Trophoblast cell (in vitro differentiated cells and primary cell): ENCODE measurements at regions not wholly inside any gene's neighbourhood (a gene's known extent, or its start where the extent isn't known, plus 50 kb on each side); places are given as distances from the start of the nearest gene placed in this dataset.

Experiments used
- DNase-seq, 2 donors: peaks; one replicate each; pipeline ENCODE4 v3.0.0-alpha.2; 2016
- H2AFZ ChIP-seq: 2 replicates; pipeline ENCODE4 v1.6.1; 2013; ENCODE audit warnings: low read length, moderate library complexity, mild to moderate bottlenecking; ENCODE audit not compliant: insufficient read depth, poor library complexity
- H2AK5ac ChIP-seq: 2 replicates; pipeline ENCODE4 v1.6.1; 2013; ENCODE audit warnings: mild to moderate bottlenecking, low read length
- H2BK120ac ChIP-seq: 2 replicates; pipeline ENCODE4 v1.6.1; 2013; ENCODE audit warnings: low read length, mild to moderate bottlenecking, moderate library complexity; ENCODE audit not compliant: insufficient read depth, poor library complexity
- H2BK12ac ChIP-seq: 2 replicates; pipeline ENCODE4 v1.6.1; 2013; ENCODE audit warnings: mild to moderate bottlenecking, low read length, moderate library complexity
- H2BK5ac ChIP-seq: 2 replicates; pipeline ENCODE4 v1.6.1; 2013; ENCODE audit warnings: low read length, low read depth, moderate library complexity, mild to moderate bottlenecking; ENCODE audit not compliant: poor library complexity
- H3K14ac ChIP-seq: 2 replicates; pipeline ENCODE4 v1.6.1; 2013; ENCODE audit warnings: mild to moderate bottlenecking, low read length
- H3K18ac ChIP-seq: 2 replicates; pipeline ENCODE4 v1.6.1; 2013; ENCODE audit warnings: mild to moderate bottlenecking, low read length
- H3K23ac ChIP-seq: 2 replicates; pipeline ENCODE4 v1.6.1; 2013; ENCODE audit warnings: low read length
- H3K27ac ChIP-seq: 2 replicates; pipeline ENCODE4 v1.5.1; 2013; ENCODE audit warnings: low read depth, mild to moderate bottlenecking, inconsistent platforms, low read length, moderate library complexity
- H3K27me3 ChIP-seq: 2 replicates; pipeline ENCODE4 v1.6.1; 2013; ENCODE audit warnings: inconsistent platforms, mild to moderate bottlenecking, low read length, moderate library complexity; ENCODE audit not compliant: insufficient read depth
- H3K36me3 ChIP-seq, 2 experiments: 1 replicate in 1 of 2; 2 replicates in 1 of 2; pipeline ENCODE4 v1.6.1; 2013; ENCODE audit warnings: low read length in 2 of 2, mild to moderate bottlenecking in 2 of 2, moderate library complexity in 1 of 2; ENCODE audit not compliant: insufficient read depth in 2 of 2, control insufficient read depth in 1 of 2
- H3K4ac ChIP-seq: 2 replicates; pipeline ENCODE4 v1.6.1; 2013; ENCODE audit warnings: low read depth, mild to moderate bottlenecking, low read length, moderate library complexity
- H3K4me1 ChIP-seq, 2 experiments: 1 replicate in 1 of 2; 2 replicates in 1 of 2; pipeline ENCODE4 v1.6.1; 2013; ENCODE audit warnings: low read length in 2 of 2, mild to moderate bottlenecking in 2 of 2, moderate library complexity in 1 of 2; ENCODE audit not compliant: insufficient read depth in 2 of 2, control insufficient read depth in 1 of 2
- H3K4me2 ChIP-seq: 2 replicates; pipeline ENCODE4 v1.6.1; 2013; ENCODE audit warnings: inconsistent platforms, mild to moderate bottlenecking, low read length, moderate library complexity
- H3K4me3 ChIP-seq: 2 replicates; pipeline ENCODE4 v1.5.1; 2013; ENCODE audit warnings: mild to moderate bottlenecking, low read depth, low read length, inconsistent platforms
- H3K79me1 ChIP-seq: one replicate; pipeline ENCODE4 v1.6.1; 2013; ENCODE audit warnings: low read length
- H3K79me2 ChIP-seq: 2 replicates; pipeline ENCODE4 v1.6.1; 2013; ENCODE audit warnings: low read length, mild to moderate bottlenecking; ENCODE audit not compliant: control insufficient read depth, insufficient read depth, poor library complexity
- H3K9ac ChIP-seq: 2 replicates; pipeline ENCODE4 v1.6.1; 2013; ENCODE audit warnings: mild to moderate bottlenecking, low read length
- H3K9me3 ChIP-seq: 2 replicates; pipeline ENCODE4 v1.6.1; 2013; ENCODE audit warnings: low read depth, mild to moderate bottlenecking, control low read depth, inconsistent platforms, low read length; ENCODE audit not compliant: insufficient read depth
- H4K12ac ChIP-seq: 2 replicates; pipeline ENCODE4 v1.6.1; 2013; ENCODE audit warnings: low read depth, mild to moderate bottlenecking, low read length, moderate library complexity
- H4K8ac ChIP-seq: 2 replicates; pipeline ENCODE4 v1.6.1; 2013; ENCODE audit warnings: low read depth, mild to moderate bottlenecking, low read length, moderate library complexity
- H4K91ac ChIP-seq: one replicate; pipeline ENCODE4 v1.6.1; 2013; ENCODE audit warnings: low read depth, mild to moderate bottlenecking, low read length, moderate library complexity
- WGBS: extraction: QIAGEN DNeasy Blood & Tissue Kit; methylation state at CpG from one replicate; pipeline ENCODE4 v1.1.7; 2013; ENCODE audit warnings: missing lambda C conversion rate; ENCODE audit not compliant: insufficient read length, insufficient coverage; ENCODE audit errors: extremely low coverage; 5-methylcytosine and 5-hydroxymethylcytosine counted together

GRCh38 chr1:50264590-50264989 is 155.9 kb downstream of the ELAVL4 start:
- Histone ChIP-seq H3K27me3 (no peaks in the 10 kb centered on the region), H4K91ac (no peak overlapping the region), H2AFZ (no peak overlapping the region), H2AK5ac (no peak overlapping the region), H3K36me3 (no peaks in the 10 kb centered on the region), H3K9me3 (peaks cover 1% of the 10 kb centered on the region), H3K4me3 (no peak overlapping the region), H4K12ac (no peak overlapping the region), H2BK5ac (no peak overlapping the region), H3K79me1 (no peaks in the 10 kb centered on the region), H3K27ac (no peak overlapping the region), H3K79me2 (no peaks in the 10 kb centered on the region), H2BK12ac (no peak overlapping the region), H3K14ac (no peak overlapping the region), H3K4me1 (no peaks in the 10 kb centered on the region), H3K4me2 (no peak overlapping the region), H3K23ac (no peak overlapping the region), H3K18ac (no peak overlapping the region), H4K8ac (no peak overlapping the region), H3K4ac (no peak overlapping the region), H2BK120ac (no peak overlapping the region), H3K9ac (no peak overlapping the region)
- no peak for DNase-seq
- no CpG with 5 or more reads among the region's 1 CpG for WGBS

GRCh38 chr1:50262436-50262835 is 153.7 kb downstream of the ELAVL4 start:
- no peaks in the 10 kb centered on the region for H3K79me1 ChIP-seq
- no peaks in the 10 kb centered on the region for H3K36me3 ChIP-seq
- H3K9me3 ChIP-seq = peaks cover 1% of the 10 kb centered on the region
- no peaks in the 10 kb centered on the region for H3K4me1 ChIP-seq
- H2BK5ac ChIP-seq = no peak overlapping the region
- no peak overlapping the region for H4K8ac ChIP-seq
- H3K79me2 ChIP-seq = no peaks in the 10 kb centered on the region
- no peak overlapping the region for H3K18ac ChIP-seq
- no peak overlapping the region for H2AFZ ChIP-seq
- no peak overlapping the region for H3K14ac ChIP-seq
- no peak overlapping the region for H3K9ac ChIP-seq
- no peak for DNase-seq
- no peaks in the 10 kb centered on the region for H3K27me3 ChIP-seq
- H2BK120ac ChIP-seq = no peak overlapping the region
- H2BK12ac ChIP-seq = no peak overlapping the region
- no peak overlapping the region for H4K91ac ChIP-seq
- H4K12ac ChIP-seq = no peak overlapping the region
- WGBS = no CpG with 5 or more reads among the region's 1 CpG
- no peak overlapping the region for H3K4me3 ChIP-seq
- no peak overlapping the region for H3K27ac ChIP-seq
- no peak overlapping the region for H3K4ac ChIP-seq
- H3K4me2 ChIP-seq = no peak overlapping the region
- no peak overlapping the region for H3K23ac ChIP-seq
- H2AK5ac ChIP-seq = no peak overlapping the region

- Histone ChIP-seq H3K4me1 (no peaks in the 10 kb centered on the region), H3K4me2 (no peak overlapping the region), H4K91ac (no peak overlapping the region), H4K8ac (no peak overlapping the region), H3K4me3 (no peak overlapping the region), H4K12ac (no peak overlapping the region), H2BK5ac (no peak overlapping the region), H3K23ac (no peak overlapping the region), H3K27me3 (no peaks in the 10 kb centered on the region), H3K14ac (no peak overlapping the region), H3K79me1 (no peaks in the 10 kb centered on the region), H3K4ac (no peak overlapping the region), H3K27ac (no peak overlapping the region), H3K18ac (no peak overlapping the region), H3K9ac (no peak overlapping the region), H2AK5ac (no peak overlapping the region), H3K36me3 (no peaks in the 10 kb centered on the region), H2BK12ac (no peak overlapping the region), H2BK120ac (no peak overlapping the region), H3K9me3 (peaks cover 1% of the 10 kb centered on the region), H3K79me2 (no peaks in the 10 kb centered on the region), H2AFZ (no peak overlapping the region)
- no peak for DNase-seq
- WGBS = no CpG with 5 or more reads among the region's 7 CpGs
These were observed 153.2 kb downstream of the ELAVL4 start for GRCh38 chr1:50261951-50262350.

- Histone ChIP-seq H3K18ac (no peak overlapping the region), H3K23ac (no peak overlapping the region), H3K27ac (no peak overlapping the region), H3K4me3 (no peak overlapping the region), H3K27me3 (no peaks in the 10 kb centered on the region), H3K36me3 (no peaks in the 10 kb centered on the region), H3K4ac (no peak overlapping the region), H4K12ac (no peak overlapping the region), H3K9ac (no peak overlapping the region), H3K79me1 (no peaks in the 10 kb centered on the region), H3K14ac (no peak overlapping the region), H4K8ac (no peak overlapping the region), H2BK5ac (no peak overlapping the region), H3K9me3 (peaks cover 1% of the 10 kb centered on the region), H2AFZ (no peak overlapping the region), H3K4me2 (no peak overlapping the region), H2BK12ac (no peak overlapping the region), H4K91ac (no peak overlapping the region), H3K79me2 (no peaks in the 10 kb centered on the region), H2AK5ac (no peak overlapping the region), H2BK120ac (no peak overlapping the region), H3K4me1 (no peaks in the 10 kb centered on the region)
- no CpG with 5 or more reads among the region's 2 CpGs for WGBS
- DNase-seq = no peak
These were observed 149.4 kb downstream of the ELAVL4 start for GRCh38 chr1:50257940-50258685.
